ENCODE measurements at regions not wholly inside any gene's neighbourhood (a gene's known extent, or its start where the extent isn't known, plus 50 kb on each side); places are given as distances from the start of the nearest gene placed in this dataset.
A peak's percentile ranks its signal among the peaks of the same experiment; 100 is the strongest.
"Not testable (repeated sequence)": the region's sequence is repeated elsewhere in the genome, so short reads cannot be mapped to it uniquely, and the experiment has no call there.

- H3K27ac ChIP-seq; H3K4me3 ChIP-seq; DNase-seq; H3K27me3 ChIP-seq (ENCODE audit: low read depth); H3K36me3 ChIP-seq; ATAC-seq; H3K9me3 ChIP-seq; intact Hi-C loops (cut with DNase I); H3K4me1 ChIP-seq: not testable (repeated sequence)
These were observed 415.5 kb downstream of the FOXD4L4 start for GRCh38 chr9:66152406-66152805.

GRCh38 chr9:66153021-66153725 is 416.2 kb downstream of the FOXD4L4 start:
- peak; percentile 74 for DNase-seq
- H3K4me1 ChIP-seq; intact Hi-C loops (cut with DNase I); H3K9me3 ChIP-seq; H3K36me3 ChIP-seq; H3K27me3 ChIP-seq (ENCODE audit: low read depth); H3K27ac ChIP-seq: not testable (repeated sequence)
- ATAC-seq: peak; percentile 99 to 100
- peak overlapping the region; percentile 47 for H3K4me3 ChIP-seq

- DNase-seq: peak; percentile 42
- H3K27ac ChIP-seq; H3K27me3 ChIP-seq (ENCODE audit: low read depth); H3K4me1 ChIP-seq; intact Hi-C loops (cut with DNase I); H3K9me3 ChIP-seq; ATAC-seq; H3K36me3 ChIP-seq: not testable (repeated sequence)
- H3K4me3 ChIP-seq: peak overlapping the region; percentile 36
These were observed 417.2 kb downstream of the FOXD4L4 start for GRCh38 chr9:66153971-66154691.

- H3K4me3 ChIP-seq; ATAC-seq; H3K27ac ChIP-seq; H3K36me3 ChIP-seq; DNase-seq; H3K9me3 ChIP-seq; intact Hi-C loops (cut with DNase I); H3K27me3 ChIP-seq (ENCODE audit: low read depth); H3K4me1 ChIP-seq: not testable (repeated sequence)
These were observed 445.4 kb downstream of the FOXD4L4 start for GRCh38 chr9:66182316-66182715.

DNA sequence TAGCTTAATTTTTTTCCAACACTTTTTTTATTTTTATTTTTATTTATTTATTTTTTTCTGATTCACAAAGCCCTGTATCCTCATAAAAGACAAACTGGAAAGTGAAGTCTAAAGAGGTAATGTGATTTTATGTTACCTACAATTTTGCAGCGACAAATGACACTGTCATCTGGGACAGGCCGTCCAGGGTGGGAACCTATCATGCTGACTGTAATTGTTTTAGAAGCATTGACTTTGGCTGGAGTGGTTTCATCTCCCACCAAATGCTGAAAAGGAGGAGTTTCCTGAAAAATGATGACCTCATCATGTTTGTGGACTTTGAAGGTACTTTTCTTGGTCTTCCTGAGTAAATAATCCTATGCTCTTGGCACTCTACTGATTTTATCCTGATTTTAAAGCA is 446.7 kb downstream of the FOXD4L4 start:
- ATAC-seq; intact Hi-C loops (cut with DNase I); H3K27me3 ChIP-seq (ENCODE audit: low read depth); H3K4me3 ChIP-seq; DNase-seq; H3K9me3 ChIP-seq; H3K4me1 ChIP-seq; H3K36me3 ChIP-seq; H3K27ac ChIP-seq: not testable (repeated sequence)

DNA sequence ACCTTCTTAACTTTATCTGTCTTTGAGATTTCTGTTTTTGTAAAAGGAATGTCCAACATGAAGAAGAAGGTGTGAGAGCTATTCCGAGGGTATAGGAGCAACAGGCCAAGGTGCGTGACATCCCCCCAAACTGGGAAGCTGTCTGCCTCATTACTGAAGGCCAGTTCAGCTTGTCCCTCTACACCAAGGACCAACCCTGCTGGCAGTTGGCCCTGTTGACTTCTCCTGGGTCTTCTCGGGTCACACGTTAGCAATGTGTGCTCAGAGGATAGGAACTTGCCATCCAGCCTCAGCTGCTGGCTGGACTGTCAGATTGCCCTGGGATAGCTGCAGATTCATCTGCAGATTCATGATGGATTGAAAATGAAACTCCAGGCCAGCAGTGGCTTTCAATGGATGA is 460.3 kb downstream of the FOXD4L4 start:
- H3K36me3 ChIP-seq; ATAC-seq; intact Hi-C loops (cut with DNase I): not testable (repeated sequence)

DNA sequence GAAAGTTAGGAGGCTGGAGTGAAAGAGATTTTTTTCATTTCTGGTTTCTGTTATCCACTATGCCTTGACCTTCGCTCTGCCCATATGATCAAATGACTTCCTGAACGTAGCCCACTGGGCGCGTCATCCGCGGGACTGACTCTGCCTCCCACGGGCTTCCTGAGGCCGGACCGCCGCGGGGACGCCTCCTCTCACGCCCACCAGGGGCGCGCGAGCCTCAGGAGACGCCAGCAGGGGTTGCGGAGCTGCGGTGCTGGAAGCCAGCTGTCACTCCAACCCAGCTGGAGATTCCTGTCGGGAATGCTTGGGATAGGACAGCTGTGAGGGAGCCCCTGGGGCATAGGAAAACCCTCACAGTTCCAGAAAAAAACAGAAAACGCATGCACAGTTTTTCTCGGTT is 461.5 kb downstream of the FOXD4L4 start:
- H3K4me3 ChIP-seq; H3K9me3 ChIP-seq; intact Hi-C loops (cut with DNase I); H3K27me3 ChIP-seq (ENCODE audit: low read depth); H3K36me3 ChIP-seq; H3K27ac ChIP-seq; H3K4me1 ChIP-seq: not testable (repeated sequence)
- DNase-seq: peak; percentile 41
- ATAC-seq: peak; percentile 70 to 77

More for the DNA sequence above, 460.3 kb downstream of the FOXD4L4 start:
- not testable (repeated sequence) for H3K9me3 ChIP-seq; H3K27ac ChIP-seq; H3K4me1 ChIP-seq; H3K4me3 ChIP-seq; H3K27me3 ChIP-seq (ENCODE audit: low read depth); DNase-seq

DNA sequence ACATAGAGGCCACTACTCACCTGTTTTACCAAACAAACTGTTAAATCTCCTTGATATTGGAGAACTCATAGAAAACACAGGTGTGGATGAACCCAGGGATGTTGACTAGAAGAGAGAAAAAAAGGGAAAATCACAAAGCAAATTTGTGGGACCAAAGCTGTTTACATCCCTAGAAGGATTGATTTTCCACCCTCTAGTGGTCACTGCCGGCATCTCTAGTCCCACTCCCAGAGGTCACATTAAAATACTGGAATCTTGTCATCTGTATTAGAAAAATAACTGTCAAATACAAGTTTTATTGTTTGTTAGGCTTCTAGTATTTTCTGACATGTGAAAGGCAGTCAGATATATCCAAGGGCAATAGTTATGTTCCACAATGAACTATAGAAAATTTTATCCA is 469.7 kb downstream of the FOXD4L4 start:
- H3K4me1 ChIP-seq; H3K9me3 ChIP-seq; H3K27ac ChIP-seq; H3K36me3 ChIP-seq; H3K27me3 ChIP-seq (ENCODE audit: low read depth); H3K4me3 ChIP-seq; intact Hi-C loops (cut with DNase I); DNase-seq: not testable (repeated sequence)
- peak; percentile 46 to 63 for ATAC-seq

DNA sequence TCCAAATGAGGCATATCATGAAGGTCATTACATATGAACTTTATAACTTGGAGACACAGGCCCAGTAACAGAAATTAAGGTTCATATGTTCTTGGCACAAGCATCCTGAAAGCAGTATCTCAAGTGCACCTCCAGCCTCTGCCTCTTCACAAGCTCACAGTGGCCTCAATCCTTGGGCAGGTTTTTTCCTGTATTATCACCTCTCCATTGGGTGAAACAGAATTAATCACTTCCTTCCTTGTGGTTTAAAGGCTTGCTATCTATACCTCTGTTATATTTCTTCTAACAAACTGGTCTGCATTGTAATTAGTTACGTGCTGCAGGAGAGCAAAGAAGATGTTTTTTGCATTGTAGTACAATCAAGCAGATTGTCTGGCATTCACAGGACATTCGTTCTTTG is 471.0 kb downstream of the FOXD4L4 start:
- H3K4me1 ChIP-seq; H3K27me3 ChIP-seq (ENCODE audit: low read depth); H3K27ac ChIP-seq; H3K4me3 ChIP-seq; DNase-seq; H3K9me3 ChIP-seq; H3K36me3 ChIP-seq; intact Hi-C loops (cut with DNase I); ATAC-seq: not testable (repeated sequence)

- H3K9me3 ChIP-seq; H3K4me3 ChIP-seq; H3K4me1 ChIP-seq; DNase-seq; intact Hi-C loops (cut with DNase I); ATAC-seq; H3K27ac ChIP-seq; H3K27me3 ChIP-seq (ENCODE audit: low read depth); H3K36me3 ChIP-seq: not testable (repeated sequence)
- TF ChIP-seq, protein P1, sequence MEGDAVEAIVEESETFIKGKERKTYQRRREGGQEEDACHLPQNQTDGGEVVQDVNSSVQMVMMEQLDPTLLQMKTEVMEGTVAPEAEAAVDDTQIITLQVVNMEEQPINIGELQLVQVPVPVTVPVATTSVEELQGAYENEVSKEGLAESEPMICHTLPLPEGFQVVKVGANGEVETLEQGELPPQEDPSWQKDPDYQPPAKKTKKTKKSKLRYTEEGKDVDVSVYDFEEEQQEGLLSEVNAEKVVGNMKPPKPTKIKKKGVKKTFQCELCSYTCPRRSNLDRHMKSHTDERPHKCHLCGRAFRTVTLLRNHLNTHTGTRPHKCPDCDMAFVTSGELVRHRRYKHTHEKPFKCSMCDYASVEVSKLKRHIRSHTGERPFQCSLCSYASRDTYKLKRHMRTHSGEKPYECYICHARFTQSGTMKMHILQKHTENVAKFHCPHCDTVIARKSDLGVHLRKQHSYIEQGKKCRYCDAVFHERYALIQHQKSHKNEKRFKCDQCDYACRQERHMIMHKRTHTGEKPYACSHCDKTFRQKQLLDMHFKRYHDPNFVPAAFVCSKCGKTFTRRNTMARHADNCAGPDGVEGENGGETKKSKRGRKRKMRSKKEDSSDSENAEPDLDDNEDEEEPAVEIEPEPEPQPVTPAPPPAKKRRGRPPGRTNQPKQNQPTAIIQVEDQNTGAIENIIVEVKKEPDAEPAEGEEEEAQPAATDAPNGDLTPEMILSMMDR (IDR thresholded peaks at IDR 0.05): peak; percentile 10
These were observed 507.8 kb downstream of the FOXD4L4 start for GRCh38 chr9:66244763-66245162.

DNA sequence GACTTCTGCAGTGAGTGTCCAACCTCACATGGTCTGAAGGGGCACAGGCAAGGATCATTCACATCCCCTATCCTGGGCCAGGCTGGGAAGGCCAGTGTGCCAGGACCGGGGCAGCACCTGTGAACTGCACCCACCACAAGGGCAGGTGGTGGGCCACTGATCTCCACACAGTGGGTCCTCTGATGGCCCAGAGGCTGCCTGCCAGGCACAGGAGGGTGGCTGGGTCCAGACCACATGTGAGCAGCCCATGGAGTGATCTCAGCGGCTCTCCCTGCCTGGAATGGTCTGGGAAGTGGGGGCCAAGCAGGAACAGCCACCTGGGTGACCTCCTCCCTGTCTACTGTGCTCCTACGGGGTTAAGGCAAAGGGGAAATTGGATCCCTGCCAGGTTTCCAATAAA is 508.5 kb downstream of the FOXD4L4 start:
- DNase-seq; H3K27me3 ChIP-seq (ENCODE audit: low read depth); intact Hi-C loops (cut with DNase I); H3K36me3 ChIP-seq; H3K4me3 ChIP-seq; H3K4me1 ChIP-seq; H3K27ac ChIP-seq; H3K9me3 ChIP-seq; ATAC-seq: not testable (repeated sequence)

DNA sequence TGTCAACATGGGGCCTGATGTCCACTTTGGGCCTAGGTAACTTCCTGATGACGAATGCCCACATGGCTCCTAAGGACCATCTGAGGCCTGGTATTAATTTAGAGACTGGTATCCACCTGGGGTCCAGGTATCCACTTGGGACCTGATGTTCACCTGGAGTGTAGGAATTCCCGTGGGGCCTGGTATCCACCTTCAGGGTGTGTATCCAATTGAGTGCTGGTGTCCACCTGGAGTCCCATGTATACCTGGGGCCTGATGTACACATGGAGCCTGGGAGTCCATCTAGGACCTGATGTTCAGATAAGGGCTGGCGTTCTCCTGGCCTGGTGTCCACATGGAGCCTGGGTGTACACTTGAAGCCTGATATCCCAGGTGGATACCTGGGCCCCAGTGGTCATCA is 520.6 kb downstream of the FOXD4L4 start:
- H3K27ac ChIP-seq; ATAC-seq; H3K36me3 ChIP-seq; H3K27me3 ChIP-seq (ENCODE audit: low read depth); H3K4me1 ChIP-seq; DNase-seq; H3K4me3 ChIP-seq; intact Hi-C loops (cut with DNase I); H3K9me3 ChIP-seq: not testable (repeated sequence)

- H3K4me3 ChIP-seq; H3K36me3 ChIP-seq; H3K4me1 ChIP-seq; DNase-seq; H3K9me3 ChIP-seq; ATAC-seq; intact Hi-C loops (cut with DNase I); H3K27me3 ChIP-seq (ENCODE audit: low read depth); H3K27ac ChIP-seq: not testable (repeated sequence)
These were observed 524.6 kb downstream of the FOXD4L4 start for GRCh38 chr9:66261576-66261975.

Data from lower lobe of right lung (tissue), 2 donors.